Ramos (cell line): ENCODE measurements at regions not wholly inside any gene's neighbourhood (a gene's known extent, or its start where the extent isn't known, plus 50 kb on each side); places are given as distances from the start of the nearest gene placed in this dataset.
"Not testable (repeated sequence)": the region's sequence is repeated elsewhere in the genome, so short reads cannot be mapped to it uniquely, and the experiment has no call there.

Source experiments
- in situ Hi-C: fragments of 300-500 bp; cut with MboI; formaldehyde crosslinking; loops from one replicate; pipeline ENCODE4 v1.14.3; 2022; ENCODE audit warnings: low sequenced_read_pairs; ENCODE audit not compliant: unreplicated experiment

DNA sequence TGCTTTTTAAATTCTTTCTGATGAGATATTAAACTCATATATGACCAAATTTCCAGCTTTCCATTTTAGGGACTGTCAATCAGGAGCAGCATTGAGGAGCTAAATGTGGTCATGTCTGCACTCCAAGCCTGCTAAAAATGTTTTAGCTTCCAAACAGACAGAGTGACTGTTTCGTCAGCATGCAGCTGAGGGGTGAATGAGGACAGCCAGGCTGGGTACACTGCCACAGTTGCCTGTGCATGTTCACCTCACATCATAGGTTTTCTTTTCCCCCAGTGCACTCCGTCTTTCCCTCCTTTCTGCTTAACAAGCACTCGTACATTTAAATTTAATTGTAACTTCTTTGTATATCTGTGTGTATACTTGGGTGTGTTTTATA, 138.1 kb downstream of the ARRDC3 start:
- in situ Hi-C loops, result no loop called here

DNA sequence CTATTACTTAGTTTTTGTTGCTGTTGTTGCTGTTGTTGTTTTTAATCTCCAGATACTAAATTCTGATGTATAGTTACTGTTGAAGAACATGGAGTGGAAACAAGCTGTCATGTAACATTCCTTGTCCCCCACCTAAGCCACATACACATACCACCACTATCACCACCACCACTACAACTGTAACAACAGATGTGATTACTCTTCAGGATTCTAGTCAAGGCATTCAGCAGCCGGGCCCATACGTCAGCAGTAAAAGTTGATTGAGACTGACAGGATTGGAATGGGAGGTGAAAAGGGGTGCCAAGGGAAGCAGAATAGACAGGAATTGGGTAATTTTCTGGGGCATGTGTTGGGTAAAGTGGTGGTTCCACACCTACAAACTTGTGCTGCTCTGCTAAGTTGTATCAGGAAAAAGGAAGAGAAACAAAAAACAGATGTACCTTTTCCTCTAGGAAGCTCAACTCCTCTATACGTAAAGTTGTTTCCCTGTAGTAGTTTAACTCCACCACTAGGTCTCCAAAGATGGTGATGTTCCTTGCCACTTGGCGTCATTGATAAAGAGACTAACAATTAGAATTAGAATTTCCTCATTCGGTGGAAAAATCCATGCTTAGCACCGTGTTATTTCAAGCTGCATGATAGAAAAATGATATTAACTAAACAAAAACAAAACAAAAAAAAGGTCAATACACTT, 138.6 kb downstream of the ARRDC3 start:
- in situ Hi-C loops, result no loop called here

DNA sequence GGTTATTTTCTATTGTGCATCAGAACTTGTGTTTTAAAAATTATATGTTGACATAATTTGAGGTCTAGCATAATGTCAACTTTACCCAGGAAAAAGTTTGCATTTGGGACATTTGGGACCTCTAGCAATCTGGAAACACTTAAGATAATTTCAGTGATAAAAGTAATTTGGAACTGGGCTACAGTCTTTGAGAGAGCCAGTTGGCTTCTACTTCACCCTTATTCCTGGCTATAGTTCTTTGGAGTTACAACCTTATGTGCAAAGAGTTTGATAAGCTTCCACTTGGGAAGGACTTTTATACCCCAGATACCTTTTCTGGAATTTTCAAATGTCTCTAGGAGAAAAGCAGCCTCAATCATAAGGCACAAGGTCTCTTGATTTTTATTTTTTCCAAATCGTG, 139.3 kb downstream of the ARRDC3 start:
- in situ Hi-C loops, result no loop called here

DNA sequence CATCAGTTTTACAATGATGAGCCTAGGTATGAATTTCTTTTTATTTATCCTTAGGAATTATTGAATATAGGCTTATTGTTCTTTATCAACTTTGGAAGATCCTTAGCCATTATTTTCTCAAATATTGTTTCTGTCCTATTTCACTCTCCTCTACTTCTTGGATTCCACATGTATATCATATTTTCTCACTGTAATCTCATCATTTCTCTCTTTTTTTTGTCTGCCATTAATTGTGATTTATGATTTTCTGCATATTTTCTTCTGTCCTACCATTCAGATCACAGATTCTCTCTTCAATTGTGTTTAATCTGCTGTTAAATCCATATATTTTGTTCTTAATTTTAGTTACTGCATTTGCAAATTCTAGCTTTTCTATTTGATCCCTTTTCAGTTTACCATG, 139.8 kb downstream of the ARRDC3 start:
- in situ Hi-C loops, result no loop called here

DNA sequence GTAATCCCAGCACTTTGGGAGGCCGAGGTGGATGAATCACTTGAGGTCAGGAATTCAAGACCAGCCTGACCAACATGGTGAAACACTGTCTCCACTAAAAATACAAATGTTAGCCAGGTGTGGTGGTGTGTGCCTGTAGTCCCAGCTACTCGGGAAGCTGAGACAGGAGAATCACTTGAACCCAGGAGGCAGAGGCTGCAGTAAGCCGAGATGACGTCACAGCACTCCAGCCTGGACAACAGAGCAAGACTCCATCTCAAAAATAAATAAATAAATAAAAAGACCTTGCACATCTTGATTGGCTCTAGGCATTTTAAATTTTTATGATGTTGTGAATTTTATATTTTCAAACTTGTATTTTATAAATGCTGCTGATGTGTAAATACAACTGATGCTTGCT, 141.7 kb downstream of the ARRDC3 start:
- in situ Hi-C loops, result not testable (repeated sequence)

DNA sequence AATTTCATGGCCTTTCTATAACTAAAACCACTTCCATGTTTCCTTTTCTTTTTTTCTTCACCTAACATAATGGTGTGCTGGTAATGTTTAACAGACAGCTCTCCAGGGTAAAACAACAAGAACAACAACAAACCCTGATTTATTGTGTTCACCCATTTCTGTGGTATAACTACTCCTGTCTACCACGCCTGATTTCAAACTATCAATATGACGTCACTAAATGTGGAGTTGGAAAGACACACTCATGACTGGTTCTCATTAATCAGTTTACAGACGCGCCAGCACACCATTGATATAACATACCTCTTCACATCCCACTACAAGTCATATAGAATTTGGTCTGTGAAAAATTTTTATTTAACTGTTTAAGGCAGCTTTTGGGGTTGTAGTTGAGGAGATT, 142.9 kb downstream of the ARRDC3 start:
- in situ Hi-C loops, result no loop called here

DNA sequence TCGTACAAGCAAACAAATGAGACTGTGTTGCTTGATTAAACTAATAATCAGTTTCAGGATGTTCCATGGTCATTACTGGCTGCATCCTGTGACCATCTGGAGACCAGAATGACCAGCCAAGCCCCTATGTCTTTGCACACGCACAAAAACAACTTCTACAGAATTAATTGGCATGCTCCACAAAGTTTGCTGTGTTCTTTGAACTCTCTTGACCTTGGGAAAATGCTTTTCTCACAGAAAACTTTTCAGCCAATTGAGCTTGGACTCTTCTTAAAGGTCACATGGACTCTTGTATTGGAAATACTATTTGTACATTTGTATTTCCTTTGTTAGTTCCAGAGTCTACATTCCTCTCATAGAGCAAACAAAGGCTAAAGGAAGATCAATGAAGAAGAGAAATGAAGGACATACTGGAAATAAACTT, 147.8 kb downstream of the ARRDC3 start:
- in situ Hi-C loops, result loop anchor here (10.0 kb wide), 1 partner anchor 160 kb away; no protein-coding TSS in a partner anchor

DNA sequence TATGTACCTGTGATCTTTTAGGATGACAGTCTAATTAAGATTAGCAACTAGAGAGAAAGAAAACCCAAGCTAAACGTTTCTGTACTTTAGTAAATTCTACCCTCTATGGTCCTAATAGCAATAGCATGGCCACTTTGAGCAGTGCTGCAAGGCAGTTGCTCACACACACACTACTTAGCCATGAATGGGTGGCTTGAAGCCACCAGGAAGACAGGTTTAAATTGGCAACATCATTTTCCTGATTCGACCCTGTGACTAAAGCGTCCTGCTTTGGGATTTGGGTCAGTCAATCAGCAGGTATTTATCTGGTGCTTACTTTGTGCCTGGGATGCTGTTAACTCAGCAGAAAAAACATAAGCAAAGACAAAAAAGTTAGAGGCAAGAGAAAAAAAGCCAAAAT, 150.6 kb downstream of the ARRDC3 start:
- in situ Hi-C loops, result loop anchor here (10.0 kb wide), 1 partner anchor 162 kb away; no protein-coding TSS in a partner anchor

DNA sequence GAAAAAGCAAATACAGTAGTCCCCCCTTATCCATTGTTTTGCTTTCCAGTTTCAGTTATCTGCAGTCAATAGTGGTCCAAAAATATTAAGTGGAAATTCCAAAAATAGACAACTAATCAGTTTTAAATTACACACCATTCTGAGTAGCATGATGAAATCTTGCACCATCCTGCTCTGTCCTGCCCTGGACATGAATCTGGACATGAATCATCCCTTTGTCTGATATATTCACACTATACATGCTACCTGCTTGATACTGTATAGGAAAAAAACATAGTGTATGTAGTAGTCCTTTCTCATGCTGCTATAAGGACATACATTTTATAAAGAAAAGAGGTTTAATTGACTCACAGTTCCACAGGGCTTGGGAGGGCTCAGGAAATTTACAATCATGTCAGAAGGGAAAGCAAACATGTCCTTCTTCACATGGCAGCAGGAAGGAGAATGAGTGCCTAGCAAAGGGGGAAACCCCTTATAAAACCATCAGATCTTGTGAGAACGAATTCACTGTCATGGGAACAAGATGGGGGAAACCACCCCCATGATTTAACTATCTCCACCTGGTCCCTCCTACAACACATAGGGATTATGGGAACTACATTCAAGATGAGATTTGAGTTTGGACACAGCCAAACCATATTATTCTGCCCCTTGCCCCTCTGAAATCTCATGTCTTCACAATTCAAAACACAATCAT, 153.9 kb downstream of the ARRDC3 start:
- in situ Hi-C loops, result no loop called here

DNA sequence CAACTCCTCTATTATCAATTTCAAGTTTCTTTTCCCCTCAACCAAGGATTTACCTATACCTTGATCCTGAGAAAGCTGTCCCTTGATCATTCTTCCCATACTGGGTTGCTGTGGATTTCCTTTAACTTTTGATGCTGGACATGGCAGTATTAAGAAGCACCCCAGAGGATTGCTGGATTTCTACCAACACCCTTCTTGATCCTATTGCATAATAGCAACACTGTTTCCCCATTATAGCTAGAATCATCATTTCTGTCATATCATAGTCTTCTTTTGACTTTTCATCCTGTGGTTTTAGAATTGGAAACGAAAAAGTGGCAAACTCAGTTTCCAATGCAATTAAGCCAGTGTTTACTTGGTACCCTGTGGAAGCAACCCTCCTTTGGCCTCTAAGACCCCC, 154.9 kb downstream of the ARRDC3 start:
- in situ Hi-C loops, result no loop called here

DNA sequence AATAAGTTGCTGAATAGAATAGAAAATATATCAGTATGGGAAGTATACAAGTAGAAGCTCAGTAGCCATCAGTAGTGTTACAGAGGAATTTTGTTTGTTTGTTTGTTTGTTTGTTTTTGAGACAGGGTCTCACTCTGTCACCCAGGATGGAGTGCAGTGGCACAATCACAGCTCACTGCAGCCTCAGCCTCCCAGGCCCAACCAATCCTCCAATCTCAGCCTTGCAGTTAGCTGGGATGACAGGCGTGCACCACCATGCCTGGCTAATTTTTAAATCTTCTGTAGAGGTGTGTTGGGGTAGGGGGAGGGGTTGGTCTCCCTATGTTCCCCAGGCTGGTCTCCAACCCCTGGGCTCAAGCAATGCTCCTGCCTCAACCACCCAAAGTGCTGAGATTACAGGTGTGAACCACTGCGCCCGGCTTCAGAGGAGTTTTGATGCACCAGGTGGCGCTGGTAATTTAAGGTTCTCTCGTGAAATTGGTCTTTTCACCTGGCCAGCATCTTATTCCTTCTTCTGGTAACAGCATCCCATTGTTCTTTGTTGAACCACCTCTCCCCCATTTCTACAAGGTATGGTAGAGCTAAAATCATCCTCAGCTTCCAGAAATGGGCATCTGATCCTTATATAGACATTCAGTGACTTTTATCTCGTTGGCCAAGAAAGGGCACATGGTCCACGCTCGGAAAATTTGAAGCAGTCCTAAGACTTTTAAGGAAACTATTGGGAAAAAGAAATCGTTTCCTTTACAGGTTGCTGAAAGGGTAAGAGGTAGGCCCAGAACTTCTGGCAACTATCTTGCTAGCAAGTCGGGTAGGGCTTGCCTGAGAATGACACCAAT, 157.1 kb downstream of the ARRDC3 start:
- in situ Hi-C loops, result no loop called here

DNA sequence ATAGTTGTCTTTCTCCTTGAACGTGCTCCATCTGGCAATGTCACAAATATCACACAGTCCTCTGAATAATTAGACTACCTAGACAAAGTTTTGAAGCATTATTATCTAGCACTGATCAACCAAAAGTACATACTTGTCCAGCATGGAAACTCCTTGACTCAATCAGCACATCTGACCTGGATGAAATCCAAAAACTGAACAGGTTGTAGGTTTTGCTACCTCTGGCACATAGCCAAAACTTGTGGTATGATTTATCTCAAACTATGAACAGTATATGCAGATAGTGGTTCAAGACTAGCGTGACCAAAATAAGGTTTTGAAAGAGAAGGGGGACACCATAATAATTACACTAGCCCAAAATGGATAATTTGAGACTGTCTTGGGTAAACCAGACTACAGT, 158.1 kb downstream of the ARRDC3 start:
- in situ Hi-C loops, result no loop called here

DNA sequence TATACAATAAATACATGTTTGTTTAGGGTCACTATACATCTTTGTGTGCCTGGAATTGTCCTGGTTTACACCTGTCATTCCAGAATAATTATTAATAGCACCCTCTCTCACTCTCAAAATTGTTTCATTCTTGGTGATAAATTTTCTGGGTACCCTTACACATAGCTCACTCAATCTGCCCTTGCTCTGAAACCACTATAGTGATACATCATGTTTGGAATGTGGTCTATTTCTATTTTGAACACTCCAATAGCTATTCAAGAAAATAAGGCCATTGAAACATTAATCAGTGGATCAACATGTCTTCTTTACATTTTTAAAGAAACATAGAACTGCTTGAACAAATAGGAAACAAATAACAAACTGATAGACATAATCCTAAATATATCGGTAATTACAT, 158.7 kb downstream of the ARRDC3 start:
- in situ Hi-C loops, result no loop called here

DNA sequence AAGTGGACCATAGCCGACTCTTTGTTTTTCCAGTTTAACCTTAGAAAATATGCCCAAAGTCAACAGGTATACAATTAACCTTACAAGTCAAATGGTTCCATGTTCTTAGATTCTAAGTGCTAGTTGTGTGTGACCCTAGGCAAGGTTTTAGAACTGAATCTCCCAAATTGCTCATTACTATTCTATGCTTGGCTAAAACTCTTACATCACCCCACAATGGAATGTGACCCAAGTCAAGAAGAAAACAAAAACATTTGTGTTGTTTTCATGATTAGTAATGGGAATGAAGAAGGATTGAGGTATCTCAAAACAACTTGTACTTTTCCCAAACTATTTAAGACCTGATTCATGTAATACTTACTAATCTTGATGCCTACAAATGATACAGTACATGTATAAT, 159.2 kb downstream of the ARRDC3 start:
- in situ Hi-C loops, result no loop called here

DNA sequence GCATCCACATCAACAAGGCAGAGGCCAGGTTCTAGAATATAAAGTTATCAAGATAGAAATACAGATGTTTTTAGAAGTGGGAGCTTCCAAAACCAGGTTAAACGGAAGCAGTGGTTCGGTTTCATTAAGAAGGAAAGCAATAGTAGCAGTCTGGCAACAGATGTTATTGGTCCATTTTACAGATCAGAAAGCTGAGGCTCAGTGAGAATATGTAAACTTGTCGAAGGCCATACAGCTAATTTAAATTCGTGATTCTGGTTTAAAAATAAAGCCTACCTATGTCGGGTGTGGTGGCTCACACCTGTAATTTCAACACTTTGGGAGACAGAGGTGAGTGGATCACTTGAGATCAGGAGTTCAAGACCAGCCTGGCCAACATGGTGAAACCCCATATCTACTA, 160.6 kb downstream of the ARRDC3 start:
- in situ Hi-C loops, result no loop called here

DNA sequence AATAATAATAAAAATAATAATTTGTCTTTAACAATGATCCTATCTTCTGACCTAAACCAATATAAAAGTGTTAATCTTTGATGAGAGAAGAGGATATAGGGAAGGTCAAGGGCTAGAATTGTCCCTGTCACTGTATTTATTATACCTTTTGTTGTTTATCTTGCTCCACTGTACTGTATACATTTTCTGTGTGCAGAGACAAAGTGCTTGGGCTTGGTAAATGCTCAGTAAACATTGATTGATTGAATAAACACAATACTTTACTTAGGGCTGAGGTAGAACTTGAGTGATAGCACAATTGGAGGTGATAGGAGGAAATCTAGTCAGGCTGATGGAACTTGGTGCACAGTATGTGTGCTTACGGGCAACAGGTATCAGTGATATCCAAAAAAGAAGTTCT, 161.2 kb downstream of the ARRDC3 start:
- in situ Hi-C loops, result no loop called here

DNA sequence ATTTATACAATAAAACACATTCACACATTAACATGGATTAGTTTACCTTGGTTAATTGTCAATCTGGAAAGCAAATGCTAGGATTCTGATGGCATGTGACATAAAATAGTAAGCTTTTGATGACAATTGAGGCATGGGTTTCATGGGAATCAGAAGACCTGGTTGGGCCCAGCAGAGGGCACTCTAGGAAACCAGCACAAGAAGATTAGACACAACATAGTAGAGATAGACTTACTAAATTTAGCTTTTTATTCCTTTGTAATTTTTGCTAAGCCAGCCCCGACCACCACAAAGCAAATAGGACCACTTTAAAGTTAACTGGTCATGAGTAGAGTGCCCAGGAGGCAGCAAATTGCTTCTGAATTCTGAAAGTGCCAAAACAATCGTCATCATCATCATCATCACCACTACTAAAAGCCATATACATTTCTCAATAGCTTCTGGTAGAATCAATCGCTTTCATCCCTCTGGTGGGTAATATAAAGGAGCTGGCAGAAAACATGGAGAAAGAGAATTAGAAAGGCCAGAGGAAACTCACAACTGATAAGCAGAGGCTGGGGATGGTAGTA, 163.2 kb downstream of the ARRDC3 start:
- in situ Hi-C loops, result no loop called here

DNA sequence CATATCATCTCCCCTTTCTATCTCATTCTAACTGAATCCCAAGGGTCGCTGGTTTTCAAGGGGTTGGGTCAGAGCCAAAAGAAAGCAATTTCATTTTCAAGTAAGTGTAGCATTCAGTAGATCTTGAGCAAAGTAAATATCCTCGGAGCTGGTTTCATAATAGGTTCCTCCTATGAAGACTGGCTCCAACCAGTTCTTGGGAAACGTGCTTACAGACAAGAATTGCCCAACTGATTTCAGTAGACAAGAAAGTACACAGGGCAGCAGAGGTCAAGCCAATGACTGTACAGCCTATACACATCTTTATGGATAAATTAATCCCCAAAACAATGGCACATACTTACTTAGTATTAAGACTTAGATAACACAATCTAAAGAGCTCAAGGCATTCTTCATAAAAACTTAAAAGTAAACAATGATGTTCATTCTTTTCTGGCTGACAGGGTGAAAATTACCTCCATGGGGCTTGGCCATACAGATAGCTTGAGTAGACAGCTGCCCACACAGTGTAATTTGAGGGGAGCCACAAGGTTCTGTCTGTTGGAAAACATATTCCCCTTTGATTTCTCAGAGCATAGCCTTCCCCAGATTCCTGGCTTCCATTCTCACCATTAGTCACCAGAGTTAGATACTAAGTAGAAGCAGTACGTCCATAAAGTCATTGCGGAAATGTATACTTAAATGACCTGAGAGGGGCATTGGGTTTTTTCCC, 163.9 kb downstream of the ARRDC3 start:
- in situ Hi-C loops, result no loop called here

DNA sequence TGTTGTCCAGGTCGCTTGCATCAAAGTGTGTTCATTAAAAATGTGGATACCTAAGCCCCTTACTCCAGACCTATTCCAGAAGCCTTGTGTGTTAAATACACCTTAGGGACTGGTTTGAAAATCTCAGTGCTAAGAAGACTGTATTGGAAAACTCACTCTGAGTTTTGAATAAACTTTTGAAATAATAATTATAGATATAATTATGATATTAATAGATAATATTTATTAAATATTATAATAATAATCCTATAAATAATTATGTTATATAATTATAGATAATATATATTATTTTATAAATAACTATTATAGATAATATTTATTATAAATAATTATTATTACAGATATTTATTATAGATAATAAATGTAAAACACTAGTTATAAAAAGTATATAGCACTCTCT, 165.3 kb downstream of the ARRDC3 start:
- in situ Hi-C loops, result no loop called here

DNA sequence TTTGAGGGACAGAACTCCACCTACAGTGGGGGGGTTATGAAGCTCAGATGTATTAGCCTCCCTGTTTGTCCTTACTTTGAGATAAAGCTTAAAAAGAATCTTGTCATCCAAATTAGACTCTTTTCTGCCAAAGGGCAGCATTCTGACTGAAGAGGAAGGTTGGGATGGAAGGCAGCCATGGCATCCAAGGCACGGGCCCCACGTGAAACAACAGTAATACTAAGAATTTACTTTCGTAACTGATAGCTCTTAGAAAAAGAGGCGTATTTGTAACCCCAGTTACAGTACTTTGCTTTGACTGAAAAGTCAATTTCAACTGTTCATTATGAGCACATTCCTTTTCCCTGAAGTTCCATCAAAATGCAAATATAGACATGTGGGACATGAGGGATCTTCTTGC, 168.5 kb downstream of the ARRDC3 start:
- in situ Hi-C loops, result no loop called here
